Body of pancreas (tissue), 4 donors: ENCODE measurements at regions not wholly inside any gene's neighbourhood (a gene's known extent, or its start where the extent isn't known, plus 50 kb on each side); places are given as distances from the start of the nearest gene placed in this dataset.

ENCODE experiments used
- ATAC-seq: fragments of 150-250 bp; one replicate; pipeline ENCODE4 v1.9.1; 2016
- DNase-seq, 4 donors: peaks; one replicate each; pipeline ENCODE4 v3.0.0-alpha.2; 2019
- H3K27ac ChIP-seq, 4 donors: fragments of 200-600 bp; sonication (generic); 1 replicate in 3 of 4; 2 replicates in 1 of 4; pipeline versions ENCODE4 v1.5.1 to v1.6.1; 2016 to 2019; ENCODE audit warnings: mild to moderate bottlenecking in 1 of 4, mixed read lengths in 1 of 4, moderate library complexity in 1 of 4
- H3K27me3 ChIP-seq, 2 donors: fragments of 200-600 bp; sonication (generic); one replicate each; pipeline ENCODE4 v1.6.0; 2016; ENCODE audit warnings: mild to moderate bottlenecking in 1 of 2
- H3K36me3 ChIP-seq, 2 donors: fragments of 200-600 bp; sonication (generic); replicated peaks in 1 of 2; 2 replicates each; pipeline ENCODE4 v1.5.1; 2016; ENCODE audit warnings: low read depth in 2 of 2; ENCODE audit not compliant: insufficient read depth in 1 of 2
- H3K4me1 ChIP-seq: fragments of 200-600 bp; sonication (generic); one replicate; pipeline ENCODE4 v1.6.0; 2016
- H3K4me3 ChIP-seq, 2 donors: fragments of 200-600 bp; sonication (generic); 1 replicate in 1 of 2; 2 replicates in 1 of 2; pipeline ENCODE4 v1.5.1; 2016 to 2019
- H3K9me3 ChIP-seq, 3 donors: fragments of 200-600 bp; sonication (generic); 1 replicate in 2 of 3; 2 replicates in 1 of 3; pipeline ENCODE4 v1.5.1; 2016
- CTCF ChIP-seq, 7 experiments: fragments of 450-650 bp in 4 of 7; fragments of 200-600 bp in 3 of 7; sonication (generic) in 3 of 7; IDR thresholded peaks; one replicate each; pipeline ENCODE4 v1.5.1; 2016 to 2019; ENCODE audit warnings: antibody characterized with exemption in 7 of 7
- POLR2A ChIP-seq, 3 donors: fragments of 450-650 bp; IDR thresholded peaks; one replicate each; pipeline ENCODE4 v1.6.1; 2016; ENCODE audit warnings: antibody characterized with exemption in 3 of 3, mild to moderate bottlenecking in 2 of 3
- WGBS, 2 donors: methylation state at CpG; one replicate each; pipeline ENCODE4 v1.1.5; 2017; 5-methylcytosine and 5-hydroxymethylcytosine counted together
- intact Hi-C: fragments of 100-400 bp; cut with DNase I; formaldehyde crosslinking; loops from one replicate; pipeline ENCODE4 v1.15.1; 2023

DNA sequence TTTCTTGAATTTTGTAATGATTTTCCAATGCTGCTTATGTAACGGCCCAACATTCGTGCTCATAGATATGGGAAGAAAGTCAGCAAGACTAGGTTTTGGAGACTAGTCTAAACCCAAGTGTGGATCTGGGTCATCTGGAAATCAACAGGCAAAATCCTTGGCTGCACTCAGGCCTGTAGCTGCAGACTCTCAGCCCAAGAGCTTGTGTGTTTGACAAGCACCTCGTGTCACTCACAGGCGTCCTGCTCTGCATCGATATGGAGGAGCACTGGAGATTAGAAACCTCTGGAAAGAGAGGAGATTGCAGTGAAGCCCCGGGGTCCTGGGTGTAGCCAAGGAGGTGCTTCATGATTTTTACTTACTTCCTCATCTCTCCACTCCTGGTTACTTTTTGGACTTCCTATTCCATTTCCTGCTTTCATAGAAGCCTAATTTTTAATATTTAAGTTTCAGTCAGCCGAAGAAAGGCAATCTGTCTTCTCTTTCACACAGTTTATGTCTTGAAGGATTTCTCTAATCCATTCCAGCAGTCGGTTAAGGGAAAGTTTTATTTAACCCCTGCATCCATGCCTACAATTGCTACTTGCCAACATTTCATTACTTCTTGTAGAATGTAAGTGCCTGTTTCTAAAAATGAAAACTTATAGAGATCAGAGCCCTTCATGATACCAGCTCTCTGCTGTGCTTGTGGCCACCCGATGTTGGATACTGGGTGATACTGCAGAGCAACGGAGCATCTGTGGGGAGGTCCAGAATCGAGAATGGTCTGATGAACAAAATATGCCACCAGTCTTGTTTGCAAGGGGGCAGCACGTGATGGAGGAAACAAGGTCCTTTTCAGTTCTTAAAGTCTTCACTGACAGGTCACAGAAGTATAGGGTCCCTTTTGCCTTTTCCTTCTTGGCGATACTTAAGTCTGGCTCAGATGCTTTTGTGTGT, 296.3 kb downstream of the QKI start:
- no peak for DNase-seq
- 49 to 55% methylated on average over 13 of the region's 13 CpGs for WGBS, 2 donors
- ATAC-seq, result no peak
- H3K4me1 ChIP-seq, result peaks cover 4% of the 10 kb centered on the region
- no peaks in the 10 kb centered on the region for H3K36me3 ChIP-seq
- no peak overlapping the region for H3K4me3 ChIP-seq
- intact Hi-C loops, result no loop called here
- H3K27me3 ChIP-seq, result no peaks in the 10 kb centered on the region
- H3K27ac ChIP-seq, result peak overlapping the region in 1 of 4 donors; percentile 7
- TF ChIP-seq POLR2A (IDR thresholded peaks at IDR 0.05) (no peak), CTCF (IDR thresholded peaks at IDR 0.05) (no peak)
- no peaks in the 10 kb centered on the region for H3K9me3 ChIP-seq

DNA sequence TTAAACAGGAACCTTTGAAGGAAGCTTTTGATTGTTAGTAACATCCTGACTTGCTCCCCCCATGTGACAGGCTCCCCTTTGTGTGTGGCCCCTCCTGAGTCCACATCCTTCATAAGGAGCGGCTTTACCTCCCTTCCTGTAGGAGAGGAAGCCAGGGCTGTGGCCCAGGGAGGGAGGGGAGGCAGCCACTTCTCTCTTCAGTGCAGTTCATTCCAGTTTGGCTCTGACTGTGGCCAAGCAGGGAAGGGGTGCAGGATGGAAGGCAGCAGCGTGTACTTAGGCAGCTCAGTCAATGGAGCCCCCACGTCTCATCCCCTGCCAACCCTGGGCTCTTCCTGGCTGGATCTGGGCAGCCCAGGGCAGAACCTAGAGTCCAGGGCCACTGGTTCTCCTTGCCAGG, 295.2 kb downstream of the QKI start:
- no peak for ATAC-seq
- no peak overlapping the region for H3K27ac ChIP-seq
- H3K4me1 ChIP-seq, result peaks cover 4% of the 10 kb centered on the region

DNA sequence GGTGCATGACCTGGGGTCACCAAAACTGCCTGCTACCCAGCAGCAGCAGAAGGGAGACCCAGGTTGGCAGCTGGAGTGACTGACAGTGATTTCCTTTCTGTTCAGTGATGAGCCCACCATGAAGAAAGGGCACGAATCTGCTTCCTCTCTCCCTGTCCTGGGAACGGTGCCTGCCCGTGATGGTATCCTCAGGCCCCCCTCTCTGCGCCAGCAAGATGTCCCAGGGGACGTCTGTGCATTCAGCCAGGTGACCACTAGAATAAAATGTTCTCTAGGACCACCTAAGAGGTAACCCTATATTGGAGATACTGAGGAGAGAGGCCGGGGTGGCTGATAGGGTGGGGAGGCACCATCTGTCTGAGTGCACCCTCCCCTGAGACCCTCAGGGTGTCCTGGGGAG, 294.7 kb downstream of the QKI start:
- H3K4me3 ChIP-seq, result no peak overlapping the region
- H3K27ac ChIP-seq, result no peak overlapping the region
- H3K4me1 ChIP-seq, result peaks cover 4% of the 10 kb centered on the region
- 62 to 85% methylated on average over 5 to 6 of the region's 6 CpGs for WGBS, 2 donors
- TF ChIP-seq POLR2A (IDR thresholded peaks at IDR 0.05) (no peak), CTCF (IDR thresholded peaks at IDR 0.05) (no peak)
- DNase-seq, result no peak
- H3K27me3 ChIP-seq, result no peaks in the 10 kb centered on the region
- intact Hi-C loops, result no loop called here
- no peak for ATAC-seq
- no peaks in the 10 kb centered on the region for H3K9me3 ChIP-seq
- H3K36me3 ChIP-seq, result no peaks in the 10 kb centered on the region

More for the DNA sequence above, 295.2 kb downstream of the QKI start:
- no peaks in the 10 kb centered on the region for H3K36me3 ChIP-seq
- intact Hi-C loops, result no loop called here
- no peak overlapping the region for H3K4me3 ChIP-seq
- TF ChIP-seq POLR2A (IDR thresholded peaks at IDR 0.05), result no peak
- no peak for TF ChIP-seq CTCF (IDR thresholded peaks at IDR 0.05)
- WGBS, 2 donors, result 24 to 80% methylated on average over 1 to 2 of the region's 3 CpGs
- H3K9me3 ChIP-seq, result no peaks in the 10 kb centered on the region
- no peak for DNase-seq
- no peaks in the 10 kb centered on the region for H3K27me3 ChIP-seq

GRCh38 chr6:163708466-163708865, 293.9 kb downstream of the QKI start:
- DNase-seq, result no peak
- TF ChIP-seq POLR2A (IDR thresholded peaks at IDR 0.05) (no peak), CTCF (IDR thresholded peaks at IDR 0.05) (no peak)
- Histone ChIP-seq H3K4me1 (peaks cover 4% of the 10 kb centered on the region), H3K27ac (no peak overlapping the region), H3K36me3 (no peaks in the 10 kb centered on the region), H3K27me3 (no peaks in the 10 kb centered on the region), H3K9me3 (no peaks in the 10 kb centered on the region), H3K4me3 (no peak overlapping the region)
- no peak for ATAC-seq
- 75 to 78% methylated on average over 7 of the region's 7 CpGs for WGBS, 2 donors
- intact Hi-C loops, result no loop called here
